ENCODE measurements at regions not wholly inside any gene's neighbourhood (a gene's known extent, or its start where the extent isn't known, plus 50 kb on each side); places are given as distances from the start of the nearest gene placed in this dataset.

GRCh38 chr11:71363721-71364120, 84.5 kb downstream of the DHCR7 start:
- no peaks in the 10 kb centered on the region for H3K9me3 ChIP-seq (ENCODE audit: insufficient read depth, low read length, severe bottlenecking)
- TF ChIP-seq EZH2 (IDR thresholded peaks at IDR 0.05; ENCODE audit: borderline replicate concordance, low read depth, low read length, severe bottlenecking) = no peak
- TF ChIP-seq, protein P1, sequence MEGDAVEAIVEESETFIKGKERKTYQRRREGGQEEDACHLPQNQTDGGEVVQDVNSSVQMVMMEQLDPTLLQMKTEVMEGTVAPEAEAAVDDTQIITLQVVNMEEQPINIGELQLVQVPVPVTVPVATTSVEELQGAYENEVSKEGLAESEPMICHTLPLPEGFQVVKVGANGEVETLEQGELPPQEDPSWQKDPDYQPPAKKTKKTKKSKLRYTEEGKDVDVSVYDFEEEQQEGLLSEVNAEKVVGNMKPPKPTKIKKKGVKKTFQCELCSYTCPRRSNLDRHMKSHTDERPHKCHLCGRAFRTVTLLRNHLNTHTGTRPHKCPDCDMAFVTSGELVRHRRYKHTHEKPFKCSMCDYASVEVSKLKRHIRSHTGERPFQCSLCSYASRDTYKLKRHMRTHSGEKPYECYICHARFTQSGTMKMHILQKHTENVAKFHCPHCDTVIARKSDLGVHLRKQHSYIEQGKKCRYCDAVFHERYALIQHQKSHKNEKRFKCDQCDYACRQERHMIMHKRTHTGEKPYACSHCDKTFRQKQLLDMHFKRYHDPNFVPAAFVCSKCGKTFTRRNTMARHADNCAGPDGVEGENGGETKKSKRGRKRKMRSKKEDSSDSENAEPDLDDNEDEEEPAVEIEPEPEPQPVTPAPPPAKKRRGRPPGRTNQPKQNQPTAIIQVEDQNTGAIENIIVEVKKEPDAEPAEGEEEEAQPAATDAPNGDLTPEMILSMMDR (IDR thresholded peaks at IDR 0.05; ENCODE audit: borderline replicate concordance, extremely low read depth, low read length, poor library complexity, severe bottlenecking) = no peak
- H2AFZ ChIP-seq (ENCODE audit: low read depth, low read length) = no peak overlapping the region
- H4K20me1 ChIP-seq (ENCODE audit: insufficient read depth, low read length) = no peaks in the 10 kb centered on the region
- DNase-seq = no peak
- no peaks in the 10 kb centered on the region for H3K4me1 ChIP-seq (ENCODE audit: insufficient read depth, low read length)
- H3K27ac ChIP-seq (ENCODE audit: low read length) = no peak overlapping the region
- no peaks in the 10 kb centered on the region for H3K79me2 ChIP-seq (ENCODE audit: insufficient read depth, low read length)
- ATAC-seq (ENCODE audit: insufficient read depth, low read depth) = no peak
- H3K4me3 ChIP-seq (ENCODE audit: low read depth in 1 of 2, low read length in 2 of 2) = no peak overlapping the region
- H3K36me3 ChIP-seq (ENCODE audit: insufficient read depth, low read length) = no peaks in the 10 kb centered on the region
- H3K9ac ChIP-seq (ENCODE audit: low read depth, low read length) = no peak overlapping the region
- H3K4me2 ChIP-seq (ENCODE audit: insufficient read depth, low read length) = no peak overlapping the region
- no peaks in the 10 kb centered on the region for H3K27me3 ChIP-seq (ENCODE audit: insufficient read depth, low read length, poor library complexity)

DNA sequence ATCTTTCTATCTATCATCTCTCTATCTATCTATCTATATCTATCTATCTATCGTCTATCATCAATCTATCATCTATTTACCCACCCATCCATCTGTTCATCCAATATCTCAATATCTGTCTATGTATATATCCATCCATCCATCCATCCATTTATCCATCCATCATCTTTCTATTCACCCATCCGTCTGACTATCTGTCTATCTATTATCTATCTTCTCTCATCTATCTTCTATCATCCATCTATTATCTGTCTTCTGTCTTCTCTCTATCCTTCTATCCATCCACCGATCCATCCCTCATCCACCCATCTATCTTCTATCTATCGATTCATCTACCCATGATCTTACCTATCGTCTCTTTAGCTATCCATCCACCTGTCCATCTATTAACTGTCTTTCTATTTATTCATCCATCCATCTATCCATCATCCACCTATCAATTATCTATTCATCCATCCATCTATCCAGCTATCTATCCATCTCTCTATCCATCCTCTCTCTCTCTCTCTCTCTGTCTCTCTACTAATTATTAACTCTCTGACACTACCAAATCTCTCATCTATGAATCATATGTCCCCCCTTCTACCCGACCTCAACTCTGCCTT, 89.1 kb downstream of the DHCR7 start:
- Histone ChIP-seq H3K27me3 (ENCODE audit: insufficient read depth, low read length, poor library complexity) (no peaks in the 10 kb centered on the region), H4K20me1 (ENCODE audit: insufficient read depth, low read length) (no peaks in the 10 kb centered on the region), H3K79me2 (ENCODE audit: insufficient read depth, low read length) (no peaks in the 10 kb centered on the region), H2AFZ (ENCODE audit: low read depth, low read length) (no peak overlapping the region), H3K9ac (ENCODE audit: low read depth, low read length) (no peak overlapping the region), H3K4me2 (ENCODE audit: insufficient read depth, low read length) (no peak overlapping the region), H3K9me3 (ENCODE audit: insufficient read depth, low read length, severe bottlenecking) (no peaks in the 10 kb centered on the region), H3K36me3 (ENCODE audit: insufficient read depth, low read length) (no peaks in the 10 kb centered on the region), H3K4me1 (ENCODE audit: insufficient read depth, low read length) (no peaks in the 10 kb centered on the region), H3K4me3 (ENCODE audit: low read depth in 1 of 2, low read length in 2 of 2) (no peak overlapping the region), H3K27ac (ENCODE audit: low read length) (no peak overlapping the region)
- DNase-seq = no peak
- TF ChIP-seq EZH2 (IDR thresholded peaks at IDR 0.05; ENCODE audit: borderline replicate concordance, low read depth, low read length, severe bottlenecking) = no peak
- TF ChIP-seq, protein P1 (IDR thresholded peaks at IDR 0.05; ENCODE audit: borderline replicate concordance, extremely low read depth, low read length, poor library complexity, severe bottlenecking) = no peak
- ATAC-seq (ENCODE audit: insufficient read depth, low read depth) = no peak

GRCh38 chr11:71358122-71358728, 90.0 kb downstream of the DHCR7 start:
- H3K27me3 ChIP-seq (ENCODE audit: insufficient read depth, low read length, poor library complexity) = no peaks in the 10 kb centered on the region
- DNase-seq (no peak), ATAC-seq (ENCODE audit: insufficient read depth, low read depth) (no peak)
- H3K36me3 ChIP-seq (ENCODE audit: insufficient read depth, low read length) = no peaks in the 10 kb centered on the region
- H3K4me3 ChIP-seq (ENCODE audit: low read depth in 1 of 2, low read length in 2 of 2) = no peak overlapping the region
- TF ChIP-seq EZH2 (IDR thresholded peaks at IDR 0.05; ENCODE audit: borderline replicate concordance, low read depth, low read length, severe bottlenecking) = no peak
- TF ChIP-seq, protein P1 (IDR thresholded peaks at IDR 0.05; ENCODE audit: borderline replicate concordance, extremely low read depth, low read length, poor library complexity, severe bottlenecking) = no peak
- no peak overlapping the region for H3K4me2 ChIP-seq (ENCODE audit: insufficient read depth, low read length)
- H4K20me1 ChIP-seq (ENCODE audit: insufficient read depth, low read length) = no peaks in the 10 kb centered on the region
- no peaks in the 10 kb centered on the region for H3K9me3 ChIP-seq (ENCODE audit: insufficient read depth, low read length, severe bottlenecking)
- no peak overlapping the region for H3K9ac ChIP-seq (ENCODE audit: low read depth, low read length)
- no peak overlapping the region for H2AFZ ChIP-seq (ENCODE audit: low read depth, low read length)
- no peaks in the 10 kb centered on the region for H3K4me1 ChIP-seq (ENCODE audit: insufficient read depth, low read length)
- no peaks in the 10 kb centered on the region for H3K79me2 ChIP-seq (ENCODE audit: insufficient read depth, low read length)
- H3K27ac ChIP-seq (ENCODE audit: low read length) = no peak overlapping the region
